DND-41 (cell line): ENCODE measurements at regions not wholly inside any gene's neighbourhood (a gene's known extent, or its start where the extent isn't known, plus 50 kb on each side); places are given as distances from the start of the nearest gene placed in this dataset.

ENCODE experiments used
- CTCF ChIP-seq: IDR thresholded peaks from 2 replicates; pipeline ENCODE4 v1.5.1; 2012; ENCODE audit warnings: borderline replicate concordance, low read length, moderate library complexity, mild to moderate bottlenecking; ENCODE audit not compliant: poor library complexity, severe bottlenecking; ENCODE audit errors: extremely low read depth
- EZH2 ChIP-seq: IDR thresholded peaks from 3 replicates; pipeline ENCODE4 v1.6.1; 2012; ENCODE audit warnings: borderline replicate concordance, low read depth, mild to moderate bottlenecking, moderate library complexity, low read length, inconsistent platforms; ENCODE audit not compliant: severe bottlenecking

GRCh38 chr6:156123731-156124130 lies 653.4 kb upstream of the ARID1B start:
- no peak for TF ChIP-seq CTCF
- TF ChIP-seq EZH2: no peak
